Fibroblast of lung (primary cell): ENCODE measurements at regions not wholly inside any gene's neighbourhood (a gene's known extent, or its start where the extent isn't known, plus 50 kb on each side); places are given as distances from the start of the nearest gene placed in this dataset.

Experiments
- DNase-seq, 2 donors: peaks; one replicate each; pipeline versions ENCODE4 v3.0.0 to v3.0.0-alpha.2; 2010; ENCODE audit warnings: low read depth in 2 of 2
- H2AFZ ChIP-seq: 2 replicates; pipeline ENCODE4 v1.5.1; 2012; ENCODE audit warnings: low read length, control low read depth, inconsistent platforms
- H3K27ac ChIP-seq: 2 replicates; pipeline ENCODE4 v1.5.1; 2011; ENCODE audit warnings: low read length, control low read depth; ENCODE audit not compliant: insufficient read depth
- H3K27me3 ChIP-seq: 2 replicates; pipeline ENCODE4 v1.5.1; 2011; ENCODE audit warnings: mild to moderate bottlenecking, low read length; ENCODE audit not compliant: control insufficient read depth, insufficient read depth
- H3K36me3 ChIP-seq: 2 replicates; pipeline ENCODE4 v1.5.1; 2011; ENCODE audit warnings: low read length; ENCODE audit not compliant: control insufficient read depth, insufficient read depth
- H3K4me1 ChIP-seq: 2 replicates; pipeline ENCODE4 v1.5.1; 2011; ENCODE audit warnings: low read length; ENCODE audit not compliant: control insufficient read depth, insufficient read depth; ENCODE audit errors: extremely low read depth
- H3K4me2 ChIP-seq: 2 replicates; pipeline ENCODE4 v1.5.1; 2011; ENCODE audit warnings: low read length, control low read depth; ENCODE audit not compliant: insufficient read depth; ENCODE audit errors: extremely low read depth
- H3K4me3 ChIP-seq, 4 experiments: fragments of 200-600 bp in 1 of 4; sonication (generic) in 1 of 4; replicated peaks in 1 of 4; 2 replicates each; pipeline ENCODE4 v1.5.1; 2011 to 2016; ENCODE audit warnings: low read length in 4 of 4, low read depth in 3 of 4, mild to moderate bottlenecking in 3 of 4, control low read depth in 2 of 4, inconsistent platforms in 1 of 4, mixed read lengths in 1 of 4; ENCODE audit not compliant: insufficient read depth in 1 of 4; ENCODE audit errors: control extremely low read depth in 1 of 4
- H3K79me2 ChIP-seq: 2 replicates; pipeline ENCODE4 v1.5.1; 2012; ENCODE audit warnings: mild to moderate bottlenecking, low read length, inconsistent platforms; ENCODE audit not compliant: control insufficient read depth, insufficient read depth
- H3K9ac ChIP-seq: 2 replicates; pipeline ENCODE4 v1.5.1; 2011; ENCODE audit warnings: mild to moderate bottlenecking, low read length, control low read depth; ENCODE audit not compliant: insufficient read depth
- H3K9me3 ChIP-seq: 2 replicates; pipeline ENCODE4 v1.5.1; 2012; ENCODE audit warnings: low read depth, low read length; ENCODE audit not compliant: control insufficient read depth, insufficient read depth
- H4K20me1 ChIP-seq: 2 replicates; pipeline ENCODE4 v1.5.1; 2011; ENCODE audit warnings: low read length; ENCODE audit not compliant: control insufficient read depth, insufficient read depth; ENCODE audit errors: extremely low read depth
- CTCF ChIP-seq, 2 donors: IDR thresholded peaks in 1 of 2; conservative IDR thresholded peaks in 1 of 2; 1 replicate in 1 of 2; 2 replicates in 1 of 2; pipeline ENCODE4 v1.5.1; 2011 to 2012; ENCODE audit warnings: low read length in 2 of 2, control low read depth in 1 of 2, inconsistent platforms in 1 of 2, low read depth in 1 of 2, mild to moderate bottlenecking in 1 of 2
- EZH2 ChIP-seq: IDR thresholded peaks from 2 replicates; pipeline ENCODE4 v1.5.1; 2012; ENCODE audit warnings: low read length, control low read depth, mild to moderate bottlenecking; ENCODE audit errors: missing control alignments

GRCh38 chr13:90237852-90238251 is 1109.6 kb upstream of the MIR17HG start:
- H4K20me1 ChIP-seq, result no peaks in the 10 kb centered on the region
- TF ChIP-seq CTCF (conservative IDR thresholded peaks at IDR 0.05 in 1 of 2, IDR thresholded peaks at IDR 0.05 in 1 of 2; ENCODE audit: low read depth in 1 of 2, low read length in 2 of 2), result no peak
- no peak for TF ChIP-seq EZH2
- H3K4me3 ChIP-seq, result no peak overlapping the region
- no peak for DNase-seq
- no peaks in the 10 kb centered on the region for H3K36me3 ChIP-seq
- H2AFZ ChIP-seq, result no peak overlapping the region
- no peaks in the 10 kb centered on the region for H3K4me1 ChIP-seq
- no peak overlapping the region for H3K4me2 ChIP-seq
- H3K27ac ChIP-seq, result no peak overlapping the region
- H3K79me2 ChIP-seq, result no peaks in the 10 kb centered on the region
- H3K27me3 ChIP-seq, result no peaks in the 10 kb centered on the region
- no peaks in the 10 kb centered on the region for H3K9me3 ChIP-seq
- H3K9ac ChIP-seq, result no peak overlapping the region

DNA sequence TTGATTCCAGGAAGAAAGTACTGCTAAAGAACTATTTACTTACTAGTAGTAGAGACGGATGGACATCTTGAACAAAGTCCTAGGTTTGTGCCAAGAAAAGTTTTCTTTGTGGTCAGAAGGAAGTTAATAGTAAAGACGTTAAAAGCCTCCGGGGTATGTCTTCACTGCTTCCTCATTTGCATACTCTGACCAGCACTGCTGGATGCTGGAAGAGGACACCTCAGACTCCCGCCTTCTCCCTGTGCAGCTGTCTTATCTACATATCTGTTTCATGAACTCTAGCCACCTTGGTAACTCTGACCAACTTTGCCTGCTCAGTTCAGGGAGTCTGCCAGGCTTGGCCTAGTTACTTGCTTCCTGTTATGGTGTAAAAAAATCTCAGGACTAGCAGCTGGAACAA is 1109.1 kb upstream of the MIR17HG start:
- H3K79me2 ChIP-seq, result no peaks in the 10 kb centered on the region
- peak; percentile 2 to 54 for DNase-seq
- H2AFZ ChIP-seq, result no peak overlapping the region
- H3K9ac ChIP-seq, result no peak overlapping the region
- no peak overlapping the region for H3K27ac ChIP-seq
- H3K9me3 ChIP-seq, result no peaks in the 10 kb centered on the region
- no peaks in the 10 kb centered on the region for H3K4me1 ChIP-seq
- TF ChIP-seq CTCF (conservative IDR thresholded peaks at IDR 0.05 in 1 of 2, IDR thresholded peaks at IDR 0.05 in 1 of 2; ENCODE audit: low read depth in 1 of 2, low read length in 2 of 2) (no peak), EZH2 (no peak)
- H3K4me3 ChIP-seq, result no peak overlapping the region
- no peak overlapping the region for H3K4me2 ChIP-seq
- H3K36me3 ChIP-seq, result no peaks in the 10 kb centered on the region
- no peaks in the 10 kb centered on the region for H4K20me1 ChIP-seq
- H3K27me3 ChIP-seq, result no peaks in the 10 kb centered on the region

GRCh38 chr13:90239130-90239529 is 1108.4 kb upstream of the MIR17HG start:
- no peak for DNase-seq
- Histone ChIP-seq H3K9ac (no peak overlapping the region), H3K27ac (no peak overlapping the region), H2AFZ (no peak overlapping the region), H3K4me1 (no peaks in the 10 kb centered on the region), H3K36me3 (no peaks in the 10 kb centered on the region), H3K4me2 (no peak overlapping the region), H4K20me1 (no peaks in the 10 kb centered on the region), H3K4me3 (no peak overlapping the region), H3K79me2 (no peaks in the 10 kb centered on the region), H3K9me3 (no peaks in the 10 kb centered on the region), H3K27me3 (no peaks in the 10 kb centered on the region)
- TF ChIP-seq EZH2 (no peak), CTCF (conservative IDR thresholded peaks at IDR 0.05 in 1 of 2, IDR thresholded peaks at IDR 0.05 in 1 of 2; ENCODE audit: low read depth in 1 of 2, low read length in 2 of 2) (no peak)
